SK-N-SH (cell line): ENCODE measurements at regions not wholly inside any gene's neighbourhood (a gene's known extent, or its start where the extent isn't known, plus 50 kb on each side); places are given as distances from the start of the nearest gene placed in this dataset.

Experiments used
- CTCF ChIA-PET: fragments of 300-600, 350-600 bp; formaldehyde crosslinking; extraction: SDS; loops from one replicate; lab custom pipeline; 2021; lab: Yijun Ruan, JAX
- POLR2A ChIA-PET: fragments of 350-600 bp; sonication (Branson Sonifier 250); formaldehyde crosslinking; extraction: SDS; loops from one replicate; lab custom pipeline; 2020; ENCODE audit warnings: antibody characterized with exemption, inconsistent platforms; lab: Yijun Ruan, JAX
- DNase-seq: peaks from one replicate; pipeline ENCODE4 v3.0.0; 2012
- H2AFZ ChIP-seq: fragments of 200-600 bp; sonication (generic); 2 replicates; pipeline ENCODE4 v1.8.1; 2016; ENCODE audit warnings: antibody characterized with exemption, mild to moderate bottlenecking, low read depth
- H3F3A ChIP-seq: fragments of 200-600 bp; sonication (generic); replicated peaks from 2 replicates; pipeline ENCODE3; 2016; ENCODE audit warnings: antibody characterized with exemption, mild to moderate bottlenecking; ENCODE audit not compliant: insufficient read depth
- H3K27ac ChIP-seq, 2 experiments: fragments of 200-500 bp in 1 of 2; fragments of 200-600 bp in 1 of 2; sonication (Bioruptor generic) in 1 of 2; sonication (generic), shearing (Covaris generic) in 1 of 2; 2 replicates each; pipeline versions ENCODE4 v1.5.1 to v1.6.1; 2014 to 2016; ENCODE audit warnings: low read depth in 2 of 2, inconsistent platforms in 1 of 2, low read length in 1 of 2, mild to moderate bottlenecking in 1 of 2, mixed read lengths in 1 of 2
- H3K27me3 ChIP-seq: fragments of 200-600 bp; sonication (generic), shearing (Covaris generic); 2 replicates; pipeline ENCODE4 v1.6.1; 2016; ENCODE audit warnings: mixed run types; ENCODE audit not compliant: insufficient read depth
- H3K36me3 ChIP-seq, 2 experiments: fragments of 200-500 bp in 1 of 2; fragments of 200-600 bp in 1 of 2; sonication (Bioruptor generic) in 1 of 2; sonication (generic) in 1 of 2; replicated peaks in 1 of 2; 2 replicates each; pipeline versions ENCODE3 to v1.5.1; 2014 to 2016; ENCODE audit warnings: low read length in 1 of 2, mild to moderate bottlenecking in 1 of 2; ENCODE audit not compliant: insufficient read depth in 2 of 2, control insufficient read depth in 1 of 2
- H3K4me1 ChIP-seq, 2 experiments: fragments of 200-500 bp in 1 of 2; fragments of 200-600 bp in 1 of 2; sonication (Bioruptor generic) in 1 of 2; sonication (generic), shearing (Covaris generic) in 1 of 2; 2 replicates each; pipeline versions ENCODE4 v1.5.1 to v1.6.1; 2014 to 2016; ENCODE audit warnings: low read depth in 1 of 2, low read length in 1 of 2, mixed run types in 1 of 2; ENCODE audit not compliant: insufficient read depth in 2 of 2, control insufficient read depth in 1 of 2
- H3K4me2 ChIP-seq: fragments of 200-600 bp; sonication (generic), shearing (Covaris generic); 2 replicates; pipeline ENCODE4 v1.6.1; 2017; ENCODE audit warnings: mixed run types
- H3K4me3 ChIP-seq, 2 experiments: fragments of 200-500 bp in 1 of 2; fragments of 200-600 bp in 1 of 2; sonication (Bioruptor generic) in 1 of 2; sonication (generic), shearing (Covaris generic) in 1 of 2; 2 replicates each; pipeline versions ENCODE4 v1.5.1 to v1.8.1; 2014 to 2016; ENCODE audit warnings: low read depth in 2 of 2, inconsistent platforms in 1 of 2, low read length in 1 of 2, mild to moderate bottlenecking in 1 of 2, mixed read lengths in 1 of 2, moderate library complexity in 1 of 2
- H3K79me2 ChIP-seq: fragments of 200-600 bp; sonication (generic); 2 replicates; pipeline ENCODE4 v1.8.1; 2017; ENCODE audit warnings: mild to moderate bottlenecking; ENCODE audit not compliant: insufficient read depth
- H3K9ac ChIP-seq: fragments of 200-600 bp; sonication (generic); 2 replicates; pipeline ENCODE4 v1.6.1; 2017; ENCODE audit warnings: mixed run types
- H3K9me2 ChIP-seq: fragments of 200-600 bp; sonication (generic); 2 replicates; pipeline ENCODE4 v1.6.1; 2017; ENCODE audit warnings: mixed run types
- H3K9me3 ChIP-seq: fragments of 200-600 bp; sonication (generic); 2 replicates; pipeline ENCODE4 v1.6.1; 2017; ENCODE audit warnings: mixed run types, mild to moderate bottlenecking, moderate library complexity
- H4K20me1 ChIP-seq: fragments of 200-600 bp; sonication (generic); 2 replicates; pipeline ENCODE4 v1.6.1; 2017; ENCODE audit warnings: mild to moderate bottlenecking, mixed run types; ENCODE audit not compliant: insufficient read depth
- CTCF ChIP-seq: fragments of 200-600 bp; sonication (generic); IDR thresholded peaks from 2 replicates; pipeline ENCODE4 v1.6.1; 2017; ENCODE audit warnings: antibody characterized with exemption, mild to moderate bottlenecking, moderate library complexity
- ELF1 ChIP-seq: IDR thresholded peaks from 2 replicates; pipeline ENCODE4 v1.4.0; 2012
- EP300 ChIP-seq, 2 experiments: IDR thresholded peaks; 2 replicates each; pipeline versions ENCODE4 v1.4.0 to v1.6.1; 2012; ENCODE audit warnings: borderline replicate concordance in 1 of 2, low read depth in 1 of 2, low read length in 1 of 2
- FOSL2 ChIP-seq: IDR thresholded peaks from 2 replicates; pipeline ENCODE4 v1.4.0; 2012; ENCODE audit warnings: low read depth, mild to moderate bottlenecking, moderate library complexity, borderline replicate concordance
- FOXJ3 ChIP-seq: sonication (generic); formaldehyde crosslinking; IDR thresholded peaks from 2 replicates; pipeline ENCODE4 v1.5.1; 2020; ENCODE audit warnings: mild to moderate bottlenecking, missing genetic modification reagents
- GABPA ChIP-seq: IDR thresholded peaks from 2 replicates; pipeline ENCODE4 v1.4.0; 2012; ENCODE audit warnings: low read depth, mild to moderate bottlenecking
- JUND ChIP-seq: IDR thresholded peaks from 2 replicates; pipeline ENCODE4 v1.4.0; 2012
- MEF2A ChIP-seq: IDR thresholded peaks from 2 replicates; pipeline ENCODE4 v1.4.0; 2012; ENCODE audit warnings: low read depth, borderline replicate concordance
- MXI1 ChIP-seq: IDR thresholded peaks from 2 replicates; pipeline ENCODE4 v1.6.1; 2012; ENCODE audit warnings: mild to moderate bottlenecking, low read depth, low read length, improper control_type of control experiment
- POLR2AphosphoS5 ChIP-seq: IDR thresholded peaks from 2 replicates; pipeline ENCODE4 v1.6.1; 2012; ENCODE audit warnings: low read depth, low read length
- RAD21 ChIP-seq: IDR thresholded peaks from 2 replicates; pipeline ENCODE4 v1.6.1; 2012; ENCODE audit warnings: mild to moderate bottlenecking, low read length
- RCOR1 ChIP-seq: fragments of 150-350 bp; IDR thresholded peaks from 2 replicates; pipeline ENCODE4 v1.6.1; 2017; ENCODE audit warnings: antibody characterized with exemption, low read length
- RXRA ChIP-seq: IDR thresholded peaks from 2 replicates; pipeline ENCODE4 v1.4.0; 2012; ENCODE audit warnings: low read depth, mild to moderate bottlenecking, borderline replicate concordance
- SIN3A ChIP-seq: IDR thresholded peaks from 2 replicates; pipeline ENCODE4 v1.6.1; 2012; ENCODE audit warnings: low read depth, mild to moderate bottlenecking, low read length, moderate library complexity, borderline replicate concordance
- SMC3 ChIP-seq: IDR thresholded peaks from 2 replicates; pipeline ENCODE4 v1.6.1; 2012; ENCODE audit warnings: low read depth, low read length, improper control_type of control experiment
- TCF12 ChIP-seq: IDR thresholded peaks from 2 replicates; pipeline ENCODE4 v1.4.0; 2012
- USF2 ChIP-seq: fragments of 150-350 bp; IDR thresholded peaks from 2 replicates; pipeline ENCODE4 v1.6.1; 2017; ENCODE audit warnings: antibody characterized with exemption, low read length, low read depth, borderline replicate concordance
- ZBTB33 ChIP-seq: IDR thresholded peaks from 2 replicates; pipeline ENCODE4 v1.4.0; 2012; ENCODE audit warnings: low read depth, borderline replicate concordance
- WGBS: methylation state at CpG from one replicate; pipeline ENCODE4 v1.1.6; 2017; ENCODE audit warnings: low lambda C conversion rate; 5-methylcytosine and 5-hydroxymethylcytosine counted together
- TF ChIP-seq, protein P1 (sequence below): IDR thresholded peaks from 2 replicates; pipeline ENCODE4 v1.4.0; 2012; ENCODE audit warnings: low read depth
- TF ChIP-seq, protein P2 (sequence below): IDR thresholded peaks from 2 replicates; pipeline ENCODE4 v1.6.1; 2012; ENCODE audit warnings: mild to moderate bottlenecking, low read depth, low read length, moderate library complexity

DNA sequence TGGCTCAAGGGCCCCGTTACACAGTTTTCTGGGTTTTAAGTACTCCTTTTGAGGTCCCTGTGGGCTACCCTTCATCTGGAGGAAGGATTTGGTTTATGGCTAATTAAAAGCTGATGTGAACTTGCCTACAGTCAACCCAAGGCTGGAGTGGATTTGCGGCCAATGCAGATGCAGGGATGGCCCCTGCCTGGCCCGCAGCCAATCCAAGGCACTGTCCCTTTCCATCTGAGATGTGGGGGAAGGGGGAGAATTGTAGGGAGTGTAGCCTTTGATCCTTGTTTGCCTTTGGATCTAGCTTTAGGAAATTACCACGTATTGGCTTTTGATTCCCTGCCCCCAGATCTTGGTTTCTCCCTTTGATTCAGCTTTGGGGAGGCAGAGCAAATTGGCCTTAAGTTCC lies 128.0 kb upstream of the GGTLC1 start:
- CTCF ChIA-PET: interaction anchor here (0.8 to 1.9 kb wide), 4 partner anchors 15 to 33 kb away, joined by 3 to 9 read pairs (median 6); no protein-coding TSS in a partner anchor

DNA sequence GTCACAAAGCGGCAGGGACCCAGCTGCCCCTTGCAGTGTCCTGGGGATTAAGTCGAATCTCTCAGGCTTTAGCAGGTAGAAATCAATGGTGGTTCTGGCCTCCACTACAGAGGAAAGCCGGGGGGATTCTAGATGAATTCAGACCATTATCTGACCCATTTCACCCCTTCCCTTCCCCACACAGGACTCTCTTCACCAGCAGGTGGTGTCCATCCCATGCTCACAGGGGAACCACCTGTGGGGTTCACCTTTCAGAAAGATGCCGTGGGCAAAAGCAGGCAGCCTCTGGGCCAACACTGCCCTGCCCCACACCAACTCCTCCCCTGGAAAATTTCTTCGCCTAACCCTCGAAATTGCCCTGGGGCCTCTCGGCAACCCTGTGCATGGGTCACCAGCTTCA lies 123.8 kb upstream of the GGTLC1 start:
- no peaks in the 10 kb centered on the region for H3F3A ChIP-seq
- 44% methylated on average over 3 of the region's 7 CpGs for WGBS
- H3K4me3 ChIP-seq: no peak overlapping the region
- DNase-seq: no peak
- no peaks in the 10 kb centered on the region for H3K9me3 ChIP-seq
- H3K4me1 ChIP-seq: peaks cover 8 to 31% of the 10 kb centered on the region in 2 experiments
- H3K27me3 ChIP-seq: no peaks in the 10 kb centered on the region
- H4K20me1 ChIP-seq: no peaks in the 10 kb centered on the region
- H3K36me3 ChIP-seq: no peaks in the 10 kb centered on the region
- no peak overlapping the region for H2AFZ ChIP-seq
- H3K4me2 ChIP-seq: no peak overlapping the region
- CTCF ChIA-PET: interaction anchor here (1.5 to 1.6 kb wide), 2 partner anchors 9 to 11 kb away, joined by 5 to 6 read pairs; no protein-coding TSS in a partner anchor
- no peak overlapping the region for H3K9ac ChIP-seq
- POLR2A ChIA-PET: interaction anchor here (0.7 kb wide), 1 partner anchor 229 kb away, joined by 3 read pairs; no protein-coding TSS in a partner anchor
- no peaks in the 10 kb centered on the region for H3K79me2 ChIP-seq
- no peaks in the 10 kb centered on the region for H3K9me2 ChIP-seq
- peak overlapping the region in 1 of 2 experiments; percentile 72; a peak in 1 of 4 replicates for H3K27ac ChIP-seq
- TF ChIP-seq ELF1: no peak
- no peak for TF ChIP-seq MXI1
- TF ChIP-seq GABPA: no peak
- TF ChIP-seq TCF12: no peak
- TF ChIP-seq CTCF: no peak
- TF ChIP-seq, protein P1, sequence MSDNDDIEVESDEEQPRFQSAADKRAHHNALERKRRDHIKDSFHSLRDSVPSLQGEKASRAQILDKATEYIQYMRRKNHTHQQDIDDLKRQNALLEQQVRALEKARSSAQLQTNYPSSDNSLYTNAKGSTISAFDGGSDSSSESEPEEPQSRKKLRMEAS: no peak
- TF ChIP-seq FOSL2: no peak
- TF ChIP-seq SIN3A: no peak
- no peak for TF ChIP-seq SMC3
- TF ChIP-seq POLR2AphosphoS5: no peak
- TF ChIP-seq, protein P2, sequence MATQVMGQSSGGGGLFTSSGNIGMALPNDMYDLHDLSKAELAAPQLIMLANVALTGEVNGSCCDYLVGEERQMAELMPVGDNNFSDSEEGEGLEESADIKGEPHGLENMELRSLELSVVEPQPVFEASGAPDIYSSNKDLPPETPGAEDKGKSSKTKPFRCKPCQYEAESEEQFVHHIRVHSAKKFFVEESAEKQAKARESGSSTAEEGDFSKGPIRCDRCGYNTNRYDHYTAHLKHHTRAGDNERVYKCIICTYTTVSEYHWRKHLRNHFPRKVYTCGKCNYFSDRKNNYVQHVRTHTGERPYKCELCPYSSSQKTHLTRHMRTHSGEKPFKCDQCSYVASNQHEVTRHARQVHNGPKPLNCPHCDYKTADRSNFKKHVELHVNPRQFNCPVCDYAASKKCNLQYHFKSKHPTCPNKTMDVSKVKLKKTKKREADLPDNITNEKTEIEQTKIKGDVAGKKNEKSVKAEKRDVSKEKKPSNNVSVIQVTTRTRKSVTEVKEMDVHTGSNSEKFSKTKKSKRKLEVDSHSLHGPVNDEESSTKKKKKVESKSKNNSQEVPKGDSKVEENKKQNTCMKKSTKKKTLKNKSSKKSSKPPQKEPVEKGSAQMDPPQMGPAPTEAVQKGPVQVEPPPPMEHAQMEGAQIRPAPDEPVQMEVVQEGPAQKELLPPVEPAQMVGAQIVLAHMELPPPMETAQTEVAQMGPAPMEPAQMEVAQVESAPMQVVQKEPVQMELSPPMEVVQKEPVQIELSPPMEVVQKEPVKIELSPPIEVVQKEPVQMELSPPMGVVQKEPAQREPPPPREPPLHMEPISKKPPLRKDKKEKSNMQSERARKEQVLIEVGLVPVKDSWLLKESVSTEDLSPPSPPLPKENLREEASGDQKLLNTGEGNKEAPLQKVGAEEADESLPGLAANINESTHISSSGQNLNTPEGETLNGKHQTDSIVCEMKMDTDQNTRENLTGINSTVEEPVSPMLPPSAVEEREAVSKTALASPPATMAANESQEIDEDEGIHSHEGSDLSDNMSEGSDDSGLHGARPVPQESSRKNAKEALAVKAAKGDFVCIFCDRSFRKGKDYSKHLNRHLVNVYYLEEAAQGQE: no peak
- no peak for TF ChIP-seq MEF2A
- no peak for TF ChIP-seq RAD21
- no peak for TF ChIP-seq ZBTB33
- TF ChIP-seq USF2: no peak
- TF ChIP-seq RXRA: no peak
- TF ChIP-seq JUND: no peak

More for the DNA sequence above, 128.0 kb upstream of the GGTLC1 start:
- peak overlapping the region; percentile 3; the same call in 1 of the 2 replicates for H3K4me2 ChIP-seq
- H3K79me2 ChIP-seq: no peaks in the 10 kb centered on the region
- H3K4me1 ChIP-seq: peaks cover 24 to 48% of the 10 kb centered on the region in 2 experiments
- no peak overlapping the region for H2AFZ ChIP-seq
- H3K9me3 ChIP-seq: no peaks in the 10 kb centered on the region
- peak overlapping the region in 1 of 2 experiments; percentile 69; a peak in 2 of 4 replicates for H3K27ac ChIP-seq
- DNase-seq: peak; percentile 67
- H3K36me3 ChIP-seq: no peaks in the 10 kb centered on the region
- no peaks in the 10 kb centered on the region for H3K27me3 ChIP-seq
- H3K9ac ChIP-seq: no peak overlapping the region
- H3K4me3 ChIP-seq: no peak overlapping the region
- no peak for TF ChIP-seq TCF12
- TF ChIP-seq, protein P1: no peak
- peak in 1 of 2 experiments; percentile 33; a peak in 1 of 4 replicates for TF ChIP-seq EP300 (IDR thresholded peaks at IDR 0.05; ENCODE audit: borderline replicate concordance in 1 of 2, low read depth in 1 of 2, low read length in 1 of 2)
- no peak for TF ChIP-seq MXI1
- TF ChIP-seq FOXJ3 (CRISPR knock-in tag): no peak
- TF ChIP-seq RCOR1: no peak
- H3F3A ChIP-seq: peaks cover 5% of the 10 kb centered on the region
- WGBS: 38% methylated on average over 4 of the region's 4 CpGs
- no peaks in the 10 kb centered on the region for H4K20me1 ChIP-seq
- POLR2A ChIA-PET: no interaction called here
- H3K9me2 ChIP-seq: no peaks in the 10 kb centered on the region
